ENCODE measurements at regions not wholly inside any gene's neighbourhood (a gene's known extent, or its start where the extent isn't known, plus 50 kb on each side); places are given as distances from the start of the nearest gene placed in this dataset.

DNA sequence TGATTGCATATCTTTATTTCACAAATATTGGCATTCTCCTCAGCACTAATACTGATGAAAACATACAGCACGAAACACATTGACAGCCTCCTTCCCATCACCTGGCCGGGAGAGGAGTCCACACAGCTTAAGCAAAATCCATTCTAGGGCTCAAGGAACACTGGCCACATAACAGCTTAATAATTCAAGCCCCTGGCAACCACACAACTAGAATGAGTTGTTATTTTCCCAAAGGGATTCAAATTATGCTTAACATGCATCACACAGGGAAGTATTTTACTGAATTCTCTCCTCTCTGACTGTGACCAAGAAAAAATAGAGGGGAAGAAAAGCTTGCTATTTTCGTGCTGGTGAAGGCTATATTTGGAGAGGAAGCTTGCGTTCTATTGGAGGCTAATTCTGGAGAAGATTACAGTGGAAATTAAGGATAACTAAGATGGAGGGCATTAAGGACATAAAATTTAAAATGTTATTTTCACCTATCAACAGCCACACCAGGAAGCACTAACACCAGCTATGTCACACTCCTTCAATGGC is 198.5 kb downstream of the ADGRG6 start:
- no peak for DNase-seq (ENCODE audit: low spot score in 2 of 2)
- Mint-ChIP-seq H3K27ac (no peak overlapping the region), H3K36me3 (peaks cover 2% of the 10 kb centered on the region), H3K9me3 (peaks cover 15% of the 10 kb centered on the region), H3K4me1 (no peaks in the 10 kb centered on the region), H3K27me3 (peaks cover 2% of the 10 kb centered on the region), H3K4me3 (no peak overlapping the region)
- no peak for ATAC-seq (ENCODE audit: low read depth)

DNA sequence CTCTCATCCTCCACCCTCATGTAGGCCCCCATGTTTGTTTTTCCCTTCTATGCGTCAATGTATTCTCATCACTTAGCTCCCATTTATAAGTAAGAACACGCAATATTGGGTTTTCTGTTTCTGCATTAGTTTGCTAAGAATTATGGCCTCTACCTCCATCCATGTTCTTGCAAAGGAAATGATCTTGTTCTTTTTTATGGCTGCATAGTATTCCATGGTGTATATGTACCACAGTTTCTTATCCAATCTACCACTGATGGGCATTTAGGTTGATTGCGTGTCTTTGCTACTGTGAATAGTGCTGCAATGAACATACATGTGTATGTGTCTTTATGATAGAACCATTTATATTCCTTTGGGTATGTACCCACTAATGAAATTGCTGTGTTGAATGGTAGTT is 200.0 kb downstream of the ADGRG6 start:
- peaks cover 2% of the 10 kb centered on the region for H3K27me3 Mint-ChIP-seq
- no peak overlapping the region for H3K4me3 Mint-ChIP-seq
- no peaks in the 10 kb centered on the region for H3K4me1 Mint-ChIP-seq
- H3K9me3 Mint-ChIP-seq: peaks cover 15% of the 10 kb centered on the region
- H3K36me3 Mint-ChIP-seq: peaks cover 2% of the 10 kb centered on the region
- H3K27ac Mint-ChIP-seq: no peak overlapping the region
- DNase-seq (ENCODE audit: low spot score in 2 of 2): no peak
- ATAC-seq (ENCODE audit: low read depth): no peak

DNA sequence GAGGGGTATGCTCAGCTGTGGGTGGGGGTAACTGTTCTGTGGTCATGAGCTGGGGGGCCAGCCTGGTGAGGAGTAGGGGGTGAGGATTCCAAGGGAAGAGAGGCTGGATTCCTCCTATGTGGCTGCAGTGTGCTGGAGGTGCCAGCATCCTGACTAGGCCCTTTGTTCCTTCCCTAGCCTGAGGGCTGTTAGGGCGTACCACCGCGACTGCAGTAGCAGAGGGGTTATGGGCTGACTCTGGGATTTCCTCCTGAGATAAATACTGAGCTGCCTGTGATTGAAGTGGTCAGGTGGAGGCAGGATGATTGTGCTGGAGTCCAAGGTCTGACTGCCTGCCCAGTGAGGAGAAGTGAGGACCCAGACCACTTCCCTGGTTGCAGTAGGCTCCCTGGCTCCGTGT is 205.3 kb downstream of the ADGRG6 start:
- Mint-ChIP-seq H3K4me3 (no peak overlapping the region), H3K9me3 (peaks cover 15% of the 10 kb centered on the region), H3K4me1 (no peaks in the 10 kb centered on the region), H3K36me3 (peaks cover 1% of the 10 kb centered on the region), H3K27ac (no peak overlapping the region), H3K27me3 (peaks cover 4% of the 10 kb centered on the region)
- DNase-seq (ENCODE audit: low spot score in 2 of 2) (no peak), ATAC-seq (ENCODE audit: low read depth) (no peak)

DNA sequence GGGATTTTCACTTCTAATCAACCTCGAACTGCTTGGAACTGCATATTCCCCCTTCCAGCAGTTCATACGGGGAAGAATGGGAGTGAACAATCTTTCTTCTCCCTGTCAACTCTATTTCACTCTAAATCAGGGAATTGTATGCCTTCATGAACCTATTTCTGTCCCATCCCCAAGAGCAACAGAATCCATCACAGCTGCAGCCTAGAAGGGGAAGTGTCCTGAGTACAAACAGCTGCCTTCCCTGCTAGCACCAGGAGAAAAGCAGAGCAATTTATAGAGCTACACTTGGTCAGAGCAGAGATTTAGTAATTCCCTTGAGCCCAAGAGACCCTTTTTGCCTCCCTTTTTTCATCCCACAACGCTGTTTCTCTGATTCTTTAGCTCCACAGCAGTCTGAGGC is 208.4 kb downstream of the ADGRG6 start:
- H3K4me1 Mint-ChIP-seq: no peaks in the 10 kb centered on the region
- no peak overlapping the region for H3K27ac Mint-ChIP-seq
- peaks cover 8% of the 10 kb centered on the region for H3K9me3 Mint-ChIP-seq
- ATAC-seq (ENCODE audit: low read depth) (no peak), DNase-seq (ENCODE audit: low spot score in 2 of 2) (no peak)
- peaks cover 6% of the 10 kb centered on the region for H3K27me3 Mint-ChIP-seq
- no peak overlapping the region for H3K4me3 Mint-ChIP-seq
- no peaks in the 10 kb centered on the region for H3K36me3 Mint-ChIP-seq

DNA sequence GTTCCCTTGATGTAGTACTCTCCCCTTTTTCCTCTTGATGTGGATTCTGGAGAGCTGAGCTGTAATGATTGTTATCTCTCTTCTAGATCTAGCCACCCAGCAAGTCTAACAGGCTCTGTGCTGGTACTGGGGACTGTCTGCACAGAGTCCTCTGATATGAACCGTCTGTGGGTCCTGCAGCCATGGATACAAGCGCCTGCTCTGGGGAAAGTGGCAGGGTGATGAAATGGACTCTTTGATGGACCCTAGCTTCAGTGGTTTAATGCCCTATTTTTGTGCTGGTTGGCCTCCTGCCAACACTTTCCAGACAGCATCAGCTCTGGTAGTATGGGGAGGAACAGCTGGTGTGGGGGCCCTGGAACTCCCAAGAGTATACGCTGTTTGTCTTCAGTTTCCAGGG is 216.3 kb downstream of the ADGRG6 start:
- H3K4me3 Mint-ChIP-seq: no peak overlapping the region
- ATAC-seq (ENCODE audit: low read depth) (no peak), DNase-seq (ENCODE audit: low spot score in 2 of 2) (no peak)
- H3K27me3 Mint-ChIP-seq: peaks cover 11% of the 10 kb centered on the region
- no peak overlapping the region for H3K27ac Mint-ChIP-seq
- peaks cover 7% of the 10 kb centered on the region for H3K9me3 Mint-ChIP-seq
- no peaks in the 10 kb centered on the region for H3K4me1 Mint-ChIP-seq
- H3K36me3 Mint-ChIP-seq: no peaks in the 10 kb centered on the region

DNA sequence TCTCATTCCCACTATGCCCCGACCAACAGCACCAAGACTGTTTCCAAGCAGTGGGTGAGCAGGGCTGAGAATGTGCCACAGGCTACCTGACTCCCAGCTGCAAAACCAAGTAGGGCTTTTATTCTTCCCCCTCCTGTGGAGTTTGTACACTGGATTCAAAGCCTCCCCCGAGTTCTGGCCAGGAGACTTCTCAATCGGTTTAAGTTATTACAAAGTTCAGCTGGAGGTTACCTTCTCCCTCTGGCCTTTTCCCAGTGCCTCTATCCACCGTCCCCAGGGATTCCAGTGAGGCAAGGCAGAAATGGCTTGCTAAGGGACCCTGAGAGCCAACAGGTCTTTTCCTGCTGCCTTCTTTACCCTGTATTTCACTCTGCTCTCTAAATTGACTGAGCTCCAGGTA is 217.0 kb downstream of the ADGRG6 start:
- H3K4me1 Mint-ChIP-seq: no peaks in the 10 kb centered on the region
- DNase-seq (ENCODE audit: low spot score in 2 of 2) (no peak), ATAC-seq (ENCODE audit: low read depth) (no peak)
- peaks cover 14% of the 10 kb centered on the region for H3K27me3 Mint-ChIP-seq
- H3K9me3 Mint-ChIP-seq: peaks cover 3% of the 10 kb centered on the region
- H3K27ac Mint-ChIP-seq: no peak overlapping the region
- no peaks in the 10 kb centered on the region for H3K36me3 Mint-ChIP-seq
- H3K4me3 Mint-ChIP-seq: no peak overlapping the region

DNA sequence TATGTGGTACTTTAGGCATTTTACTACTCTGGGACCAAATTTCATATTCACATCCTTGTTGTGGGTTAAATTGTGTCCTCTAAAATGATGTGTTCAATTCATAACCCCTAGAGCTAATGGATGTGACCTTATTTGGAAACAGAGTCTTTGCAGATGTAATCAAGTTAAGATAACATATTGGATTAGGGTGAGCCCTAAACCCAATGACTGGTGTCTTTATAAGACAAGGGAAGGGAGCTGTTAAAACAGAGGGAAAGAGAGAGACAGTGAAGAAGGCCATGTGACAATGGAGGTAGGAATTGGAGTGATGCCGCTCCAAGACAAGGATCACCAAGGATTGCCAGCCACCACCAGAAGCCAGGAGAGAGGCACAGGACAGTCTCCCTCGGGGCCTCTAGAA is 220.0 kb downstream of the ADGRG6 start:
- Mint-ChIP-seq H3K36me3 (no peaks in the 10 kb centered on the region), H3K4me3 (no peak overlapping the region), H3K9me3 (peaks cover 2% of the 10 kb centered on the region), H3K27ac (no peak overlapping the region), H3K27me3 (peaks cover 19% of the 10 kb centered on the region), H3K4me1 (no peaks in the 10 kb centered on the region)
- ATAC-seq (ENCODE audit: low read depth) (no peak), DNase-seq (ENCODE audit: low spot score in 2 of 2) (no peak)

DNA sequence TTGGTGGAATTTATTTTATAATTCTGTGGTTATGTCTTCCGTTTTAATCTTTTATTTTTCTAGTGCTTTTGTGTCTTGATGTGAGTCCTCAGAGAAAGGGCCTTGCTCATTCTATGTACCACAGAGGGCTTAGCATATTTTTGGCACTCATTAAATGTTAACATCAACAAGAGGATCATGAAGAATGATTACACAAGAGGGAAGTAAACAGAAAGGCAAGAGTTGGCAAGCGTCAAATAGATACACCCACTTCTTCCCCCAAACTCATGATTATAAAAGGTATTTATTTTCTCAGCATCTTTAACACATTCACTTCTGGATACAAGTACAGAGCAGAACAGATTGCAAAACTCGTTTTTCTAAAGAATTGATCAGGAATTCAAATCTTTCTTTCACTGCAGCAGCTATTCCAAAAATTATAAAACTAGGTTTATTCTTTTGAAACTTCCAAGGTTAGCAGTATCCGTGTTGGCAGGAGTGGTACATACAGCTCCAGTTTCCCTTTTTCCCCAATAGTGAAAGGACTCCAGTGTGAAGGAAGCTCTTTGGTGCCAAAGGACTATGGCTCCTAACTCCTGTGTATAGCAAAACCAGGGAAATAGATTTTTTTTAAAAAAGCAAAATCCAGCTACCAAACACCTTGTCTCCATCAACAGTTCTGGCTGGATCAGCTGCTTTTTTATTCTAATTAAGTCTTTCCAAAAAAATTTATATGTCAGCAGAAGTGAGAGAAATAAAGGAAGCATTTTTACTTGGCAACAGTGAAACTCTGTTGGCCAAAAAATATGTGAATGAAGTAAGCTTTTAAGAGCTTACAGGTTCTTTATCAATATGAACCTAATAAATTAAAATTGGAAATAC is 221.9 kb downstream of the ADGRG6 start:
- Mint-ChIP-seq H3K27ac (no peak overlapping the region), H3K4me1 (no peaks in the 10 kb centered on the region), H3K36me3 (no peaks in the 10 kb centered on the region), H3K9me3 (no peaks in the 10 kb centered on the region), H3K27me3 (peaks cover 21% of the 10 kb centered on the region), H3K4me3 (no peak overlapping the region)
- ATAC-seq (ENCODE audit: low read depth) (no peak), DNase-seq (ENCODE audit: low spot score in 2 of 2) (no peak)

DNA sequence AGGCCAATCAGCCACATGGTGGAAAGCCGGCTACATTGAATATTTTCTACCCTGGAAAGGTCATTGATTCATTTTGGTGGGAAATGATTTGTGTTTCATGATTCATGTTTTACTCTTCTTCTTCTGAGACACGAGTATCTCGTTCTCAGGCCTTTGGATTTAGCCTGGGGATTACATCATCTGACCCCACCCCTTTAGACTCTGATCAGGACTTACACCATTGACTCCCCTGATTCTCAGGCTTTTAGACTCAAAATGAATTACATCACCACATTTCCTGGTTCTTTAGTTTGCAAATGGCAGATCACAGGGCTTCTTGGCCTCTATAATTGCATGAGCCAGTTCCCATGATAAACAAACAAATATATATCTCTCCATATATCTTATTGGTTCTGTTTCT is 228.8 kb downstream of the ADGRG6 start:
- Mint-ChIP-seq H3K4me1 (no peaks in the 10 kb centered on the region), H3K27ac (no peak overlapping the region), H3K9me3 (peaks cover 2% of the 10 kb centered on the region), H3K36me3 (peaks cover 2% of the 10 kb centered on the region), H3K4me3 (no peak overlapping the region), H3K27me3 (peaks cover 15% of the 10 kb centered on the region)
- DNase-seq (ENCODE audit: low spot score in 2 of 2): no peak
- no peak for ATAC-seq (ENCODE audit: low read depth)

DNA sequence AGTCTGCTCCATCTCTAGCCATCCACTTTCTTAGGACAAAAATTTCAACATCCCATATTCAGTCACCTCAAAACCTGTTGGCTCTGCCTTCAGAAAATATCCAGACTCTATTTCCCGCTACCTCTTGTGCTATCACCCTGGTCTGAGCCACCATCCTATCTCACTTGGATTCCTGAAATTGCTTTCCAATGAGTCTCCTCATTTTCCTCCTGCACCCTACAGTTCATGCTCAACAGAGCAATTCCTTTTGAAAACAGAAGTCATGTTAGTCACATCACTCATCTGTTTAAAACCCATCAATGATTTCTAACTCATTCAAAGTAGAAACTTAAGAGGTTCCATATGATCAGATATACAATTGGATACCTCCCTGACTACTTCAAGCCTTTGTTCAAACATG is 229.9 kb downstream of the ADGRG6 start:
- no peak overlapping the region for H3K27ac Mint-ChIP-seq
- DNase-seq (ENCODE audit: low spot score in 2 of 2) (no peak), ATAC-seq (ENCODE audit: low read depth) (no peak)
- H3K27me3 Mint-ChIP-seq: peaks cover 13% of the 10 kb centered on the region
- H3K9me3 Mint-ChIP-seq: peaks cover 2% of the 10 kb centered on the region
- H3K4me1 Mint-ChIP-seq: no peaks in the 10 kb centered on the region
- peaks cover 2% of the 10 kb centered on the region for H3K36me3 Mint-ChIP-seq
- no peak overlapping the region for H3K4me3 Mint-ChIP-seq

DNA sequence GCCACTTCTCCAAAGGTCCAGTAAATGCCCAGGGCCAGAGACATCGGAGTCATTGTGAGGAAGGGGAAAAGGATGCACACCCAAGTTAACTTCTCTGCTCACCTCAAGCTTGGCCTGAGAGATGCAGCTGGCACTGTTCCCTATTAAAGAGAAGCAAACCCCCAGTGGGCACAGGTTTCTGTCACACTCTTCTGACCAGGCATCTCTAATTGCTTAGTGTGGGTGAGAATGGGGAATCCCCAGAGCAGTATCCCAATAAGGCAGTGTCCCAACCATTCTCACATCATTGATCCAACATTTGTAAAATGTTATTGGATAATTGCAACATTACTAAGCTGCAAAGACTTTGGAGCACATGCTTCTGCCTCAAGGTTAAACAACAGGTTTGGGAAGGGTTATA is 232.3 kb downstream of the ADGRG6 start:
- no peak for ATAC-seq (ENCODE audit: low read depth)

DNA sequence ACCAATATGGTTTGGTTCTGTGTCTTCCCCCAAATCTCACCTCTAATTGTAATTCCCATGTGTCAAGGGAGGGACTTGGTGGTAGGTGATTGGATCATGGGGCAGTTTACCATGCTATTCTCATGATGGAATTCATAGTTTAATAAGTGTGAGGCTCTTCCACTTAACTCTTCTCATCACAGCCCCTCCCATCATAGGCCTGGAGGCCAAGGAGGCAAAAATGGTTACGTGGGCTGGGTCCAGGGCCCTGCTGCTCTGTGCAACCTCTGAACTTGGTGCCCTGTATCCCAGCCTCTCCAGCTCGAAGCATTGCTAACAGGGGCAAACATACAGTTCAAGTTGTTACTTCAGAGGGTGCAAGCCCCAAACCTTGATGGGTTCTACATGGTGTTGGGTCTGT is 232.7 kb downstream of the ADGRG6 start:
- peaks cover 2% of the 10 kb centered on the region for H3K4me1 Mint-ChIP-seq
- peaks cover 10% of the 10 kb centered on the region for H3K9me3 Mint-ChIP-seq
- H3K36me3 Mint-ChIP-seq: peaks cover 6% of the 10 kb centered on the region
- no peak for DNase-seq (ENCODE audit: low spot score in 2 of 2)
- peaks cover 11% of the 10 kb centered on the region for H3K27me3 Mint-ChIP-seq
- ATAC-seq (ENCODE audit: low read depth): no peak
- H3K4me3 Mint-ChIP-seq: no peak overlapping the region
- no peak overlapping the region for H3K27ac Mint-ChIP-seq

More for the DNA sequence above, 232.3 kb downstream of the ADGRG6 start:
- Mint-ChIP-seq H3K9me3 (peaks cover 10% of the 10 kb centered on the region), H3K27me3 (peaks cover 11% of the 10 kb centered on the region), H3K36me3 (peaks cover 6% of the 10 kb centered on the region), H3K27ac (no peak overlapping the region), H3K4me1 (peaks cover 2% of the 10 kb centered on the region), H3K4me3 (no peak overlapping the region)
- DNase-seq (ENCODE audit: low spot score in 2 of 2): no peak

DNA sequence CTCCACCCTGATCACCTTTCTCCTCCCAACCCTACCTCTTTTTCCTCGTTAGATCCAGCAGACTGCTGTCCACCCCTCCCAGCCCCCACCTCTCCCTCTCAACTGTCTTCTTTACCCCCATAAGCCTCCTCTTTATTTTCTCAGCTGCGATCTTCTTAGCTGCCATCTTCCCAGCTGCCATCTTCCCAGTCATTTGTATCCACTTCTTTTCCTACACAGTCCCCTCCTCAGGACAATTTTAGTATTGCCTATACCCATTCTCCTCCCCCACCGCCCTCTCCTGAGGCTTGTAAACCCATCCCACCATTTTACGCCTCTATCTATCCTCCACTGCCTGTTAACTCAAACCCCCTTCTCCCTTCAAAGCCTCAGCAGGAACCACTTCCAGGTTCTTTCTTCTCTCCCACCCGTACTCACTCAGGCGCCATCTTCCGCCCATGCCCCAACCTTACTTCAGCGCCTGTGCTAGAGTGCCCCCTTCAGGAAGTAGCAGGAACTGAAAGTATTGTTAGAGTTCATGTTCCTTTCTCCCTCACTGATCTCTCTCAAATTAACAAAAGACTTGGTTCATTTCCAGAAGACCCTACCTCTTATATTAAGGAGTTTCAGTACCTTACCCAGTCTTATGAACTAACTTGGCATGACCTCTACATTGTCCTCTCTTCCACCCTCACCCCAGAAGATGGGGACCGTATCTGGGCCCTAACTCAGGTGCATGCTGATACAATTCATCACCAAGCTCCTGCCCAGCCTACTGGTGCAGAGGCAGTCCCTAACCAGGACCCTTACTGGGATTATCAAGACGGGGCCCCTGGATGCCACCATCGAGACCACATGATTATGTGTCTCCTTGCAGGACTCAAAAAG is 236.0 kb downstream of the ADGRG6 start:
- ATAC-seq (ENCODE audit: low read depth): no peak
- H3K27me3 Mint-ChIP-seq: no peaks in the 10 kb centered on the region

DNA sequence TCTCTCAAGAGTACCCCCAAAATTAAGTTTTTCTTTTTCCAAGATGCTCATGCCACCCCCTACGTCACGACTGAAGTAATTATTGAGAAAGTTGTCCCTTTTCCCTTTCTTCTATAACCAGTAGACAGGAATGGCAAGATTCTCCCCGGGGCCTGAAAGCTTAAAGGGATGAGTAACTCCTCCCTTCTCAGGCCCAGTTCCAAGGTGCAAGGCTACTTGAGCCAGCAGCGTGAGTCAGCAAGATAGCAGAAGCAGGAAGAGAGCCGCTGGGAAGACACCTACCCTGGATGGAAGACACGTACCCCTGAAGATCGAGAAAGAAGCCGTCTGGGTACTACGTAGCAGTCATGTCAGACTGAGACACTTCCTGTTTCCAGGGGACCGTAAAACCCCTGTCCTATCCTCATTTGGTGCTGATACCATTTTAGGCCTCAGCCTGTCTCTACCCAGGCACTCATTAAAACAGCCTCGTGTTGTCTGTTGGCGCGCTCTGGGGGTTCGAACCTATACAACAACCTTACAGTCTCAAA is 241.0 kb downstream of the ADGRG6 start:
- Mint-ChIP-seq H3K4me1 (peaks cover 2% of the 10 kb centered on the region), H3K27me3 (peaks cover 3% of the 10 kb centered on the region), H3K27ac (no peak overlapping the region), H3K36me3 (peaks cover 3% of the 10 kb centered on the region), H3K9me3 (peaks cover 4% of the 10 kb centered on the region), H3K4me3 (no peak overlapping the region)
- no peak for DNase-seq (ENCODE audit: low spot score in 2 of 2)
- ATAC-seq (ENCODE audit: low read depth): no peak

More for the DNA sequence above, 236.0 kb downstream of the ADGRG6 start:
- no peak overlapping the region for H3K4me3 Mint-ChIP-seq
- H3K36me3 Mint-ChIP-seq: peaks cover 6% of the 10 kb centered on the region
- DNase-seq (ENCODE audit: low spot score in 2 of 2): no peak
- peaks cover 10% of the 10 kb centered on the region for H3K9me3 Mint-ChIP-seq
- H3K4me1 Mint-ChIP-seq: peaks cover 2% of the 10 kb centered on the region
- H3K27ac Mint-ChIP-seq: no peak overlapping the region
